ENCODE measurements at regions not wholly inside any gene's neighbourhood (a gene's known extent, or its start where the extent isn't known, plus 50 kb on each side); places are given as distances from the start of the nearest gene placed in this dataset.
"Not testable (repeated sequence)": the region's sequence is repeated elsewhere in the genome, so short reads cannot be mapped to it uniquely, and the experiment has no call there.

- no peak for FAIRE-seq
Measured at GRCh38 chr7:91571601-91572000, 307.4 kb downstream of the FZD1 start.

DNA sequence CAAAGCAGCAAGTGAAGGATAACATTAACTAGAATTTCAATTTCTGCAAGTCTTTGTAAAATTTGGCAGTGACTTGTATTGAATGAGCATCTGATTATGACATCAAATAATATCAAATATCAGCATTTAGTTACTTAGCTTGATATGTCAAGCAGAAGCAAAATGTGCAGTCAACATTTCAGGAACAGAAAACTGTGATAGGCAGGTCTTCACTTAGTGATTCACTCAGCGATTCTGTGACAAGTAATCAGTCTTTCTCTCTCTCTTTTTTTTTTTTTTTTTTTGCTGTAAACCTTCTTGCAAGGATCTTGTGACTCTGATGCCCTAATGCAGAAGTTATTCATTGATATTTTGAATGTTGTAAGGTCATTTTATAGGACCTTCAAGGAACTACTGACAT lies 307.1 kb downstream of the MTERF1 start:
- FAIRE-seq, result no peak

- not testable (repeated sequence) for FAIRE-seq
Measured at GRCh38 chr7:91576459-91576858, 304.0 kb downstream of the MTERF1 start.

DNA sequence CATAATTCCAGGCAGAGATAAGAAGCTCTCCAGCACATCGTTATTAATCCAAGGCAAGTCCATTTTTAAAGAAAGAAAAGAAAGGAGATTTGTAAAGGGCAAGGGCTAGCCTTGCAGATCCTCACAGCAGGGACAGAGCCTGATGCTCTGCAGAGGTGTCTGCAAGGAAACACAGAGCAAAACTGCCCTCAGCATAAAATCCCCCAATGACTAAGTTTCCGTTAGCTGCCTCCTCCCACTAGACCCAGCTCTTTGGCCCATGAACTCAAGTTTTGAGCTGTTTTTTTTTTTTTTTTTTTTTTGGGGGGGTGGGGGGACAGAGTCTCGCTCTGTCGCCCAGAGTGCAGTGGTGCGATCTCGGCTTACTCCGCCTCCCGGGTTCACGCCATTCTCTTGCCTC lies 300.7 kb downstream of the MTERF1 start:
- no peak for FAIRE-seq

- FAIRE-seq, result no peak
Measured at GRCh38 chr7:91582799-91583477, 297.6 kb downstream of the MTERF1 start.

DNA sequence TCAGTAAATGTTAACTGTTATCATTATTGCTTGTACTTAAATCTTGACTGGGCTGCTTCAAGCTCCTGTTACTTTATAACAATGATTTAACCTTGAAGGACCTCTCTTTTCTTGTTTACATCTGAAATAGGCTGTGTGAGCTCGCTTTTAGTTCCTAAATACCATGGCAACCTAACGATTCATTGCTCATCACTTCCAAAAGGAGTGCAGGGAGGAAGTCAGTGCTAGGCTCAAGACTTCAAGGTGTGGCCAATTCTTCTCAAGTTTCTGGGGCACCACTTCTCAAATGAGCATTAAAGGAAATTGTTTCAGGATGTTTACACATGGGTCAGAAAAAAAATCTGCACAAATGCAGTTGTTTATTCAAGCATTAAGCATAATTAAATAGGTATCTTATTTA lies 284.2 kb downstream of the MTERF1 start:
- FAIRE-seq, result no peak

- FAIRE-seq, result no peak
Measured at GRCh38 chr7:91598791-91599190, 281.7 kb downstream of the MTERF1 start.

- no peak for FAIRE-seq
Measured at GRCh38 chr7:91600112-91600511, 280.4 kb downstream of the MTERF1 start.

DNA sequence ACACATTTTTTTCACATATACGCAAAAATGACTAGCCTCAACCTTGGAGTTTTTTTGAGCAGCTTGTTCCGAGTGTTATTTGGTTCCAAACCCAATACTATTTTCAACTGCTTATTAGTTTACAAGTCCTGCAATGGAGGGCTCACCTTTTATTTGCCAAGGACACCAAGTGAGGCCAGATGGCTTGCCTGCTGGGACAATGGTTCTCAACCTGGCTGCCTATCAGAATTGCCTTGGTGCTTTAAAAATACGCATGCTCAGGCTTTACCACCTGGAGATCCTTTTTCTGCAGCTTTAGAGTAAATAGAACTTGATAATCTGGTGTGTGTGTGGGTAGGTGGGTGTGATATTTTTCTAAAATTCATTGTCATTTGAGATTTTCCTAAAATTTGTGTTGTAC lies 276.8 kb downstream of the MTERF1 start:
- FAIRE-seq, result no peak

DNA sequence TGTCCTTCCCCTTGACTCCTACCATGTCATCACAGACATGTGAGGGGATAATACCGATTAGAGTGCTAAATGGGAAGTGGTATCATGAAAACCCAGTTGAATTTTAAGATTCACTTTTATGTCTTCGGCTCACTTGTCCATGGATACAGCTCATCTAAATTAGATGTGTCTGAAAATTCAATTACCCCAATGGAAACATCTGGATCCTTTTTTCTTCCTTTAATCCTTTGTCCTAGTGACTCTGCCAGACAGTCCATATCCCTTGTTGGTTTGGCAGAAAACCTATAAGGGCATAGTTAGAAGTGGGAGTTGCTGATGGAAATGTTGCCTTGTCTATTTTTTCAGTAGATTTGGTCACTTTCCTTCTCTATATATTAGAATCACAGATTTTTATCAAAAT lies 271.9 kb downstream of the MTERF1 start:
- FAIRE-seq, result no peak

DNA sequence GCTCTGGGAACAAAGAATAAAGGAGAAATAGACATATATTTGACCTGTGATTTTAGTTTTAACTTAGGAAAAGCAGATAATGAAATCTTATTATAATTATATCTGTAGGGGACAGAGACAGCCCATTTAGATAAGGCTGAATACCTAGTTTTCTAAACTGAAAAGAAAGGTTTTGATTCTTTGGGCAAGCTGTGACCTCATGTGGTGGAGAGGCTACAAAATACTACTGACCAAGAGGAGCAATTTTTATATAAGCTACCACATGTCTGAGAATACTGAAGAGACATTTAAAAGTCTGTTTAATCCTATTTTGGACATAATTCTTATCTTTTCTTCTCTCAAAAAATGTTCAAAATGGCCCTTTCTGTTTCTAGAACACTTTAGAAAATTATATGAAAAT lies 271.0 kb downstream of the MTERF1 start:
- FAIRE-seq, result no peak

DNA sequence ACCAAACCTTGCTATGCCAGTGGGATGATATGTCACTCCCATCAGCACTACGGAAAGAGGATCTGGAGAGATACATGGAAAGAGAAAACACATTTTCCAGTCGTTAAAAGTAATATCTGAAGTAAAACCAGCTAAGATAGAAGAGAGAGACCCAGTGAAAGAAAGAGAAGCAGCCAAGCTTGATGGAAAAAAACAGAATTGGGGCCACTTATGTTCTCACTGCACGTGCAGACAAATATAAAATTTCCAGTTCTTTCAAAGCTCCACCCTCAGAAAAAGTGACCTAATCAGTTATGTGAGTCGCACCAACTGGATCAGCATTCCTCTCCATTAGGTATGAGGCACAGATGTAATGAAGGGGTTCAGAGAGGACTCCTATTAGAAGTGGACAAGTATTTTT lies 266.1 kb downstream of the MTERF1 start:
- FAIRE-seq, result no peak

DNA sequence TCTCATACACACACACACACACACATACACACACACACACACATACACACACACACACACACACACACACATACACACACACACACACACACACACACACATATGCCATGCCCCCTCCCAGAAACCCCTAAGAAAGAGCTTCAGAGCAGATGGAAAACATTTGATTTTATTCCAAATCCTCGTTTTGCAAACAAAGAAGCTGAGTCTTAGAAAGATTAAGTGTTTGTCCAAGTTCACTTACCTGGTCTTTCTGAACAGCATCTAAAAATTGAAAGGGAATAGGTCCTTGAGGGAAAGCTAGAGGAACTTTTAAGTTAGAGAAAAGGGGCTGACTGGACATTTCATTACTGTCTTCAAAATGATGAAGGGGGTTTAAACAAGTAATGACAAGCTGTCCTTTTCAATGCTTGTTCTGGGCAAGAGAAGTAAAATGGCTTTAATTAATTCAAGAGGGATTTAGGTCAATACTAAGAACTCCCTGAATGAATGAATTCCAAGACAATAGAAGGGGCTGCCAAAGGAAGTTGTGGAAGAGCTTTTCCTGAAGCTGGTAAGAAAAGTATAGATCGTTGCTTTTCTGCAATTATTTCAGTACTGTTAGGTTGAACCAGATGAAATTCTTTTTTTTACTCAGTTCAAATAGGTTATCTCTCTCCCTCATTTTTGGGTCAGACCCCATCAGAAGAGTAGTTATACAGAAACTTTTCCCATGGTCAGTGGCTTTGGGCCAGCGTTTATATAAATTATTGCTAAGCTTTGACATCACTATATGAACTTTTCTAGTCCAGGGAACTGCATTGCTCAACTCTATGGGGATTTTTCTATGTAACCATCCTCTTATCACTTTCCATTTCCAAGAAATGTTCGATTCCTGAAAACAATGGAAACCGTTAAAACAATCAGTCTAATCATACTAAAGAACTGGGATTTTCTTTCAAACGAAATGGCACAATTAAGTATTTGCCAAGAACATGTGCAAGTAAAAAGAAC lies 261.4 kb downstream of the MTERF1 start:
- no peak for FAIRE-seq

- FAIRE-seq, result no peak
Measured at GRCh38 chr7:91620827-91621226, 259.7 kb downstream of the MTERF1 start.

GRCh38 chr7:91627324-91627723 lies 253.2 kb downstream of the MTERF1 start:
- not testable (repeated sequence) for FAIRE-seq

GRCh38 chr7:91628742-91629141 lies 251.8 kb downstream of the MTERF1 start:
- FAIRE-seq, result no peak

GRCh38 chr7:91630581-91631380 lies 249.7 kb downstream of the MTERF1 start:
- FAIRE-seq, result no peak

GRCh38 chr7:91632234-91632940 lies 248.1 kb downstream of the MTERF1 start:
- no peak for FAIRE-seq

DNA sequence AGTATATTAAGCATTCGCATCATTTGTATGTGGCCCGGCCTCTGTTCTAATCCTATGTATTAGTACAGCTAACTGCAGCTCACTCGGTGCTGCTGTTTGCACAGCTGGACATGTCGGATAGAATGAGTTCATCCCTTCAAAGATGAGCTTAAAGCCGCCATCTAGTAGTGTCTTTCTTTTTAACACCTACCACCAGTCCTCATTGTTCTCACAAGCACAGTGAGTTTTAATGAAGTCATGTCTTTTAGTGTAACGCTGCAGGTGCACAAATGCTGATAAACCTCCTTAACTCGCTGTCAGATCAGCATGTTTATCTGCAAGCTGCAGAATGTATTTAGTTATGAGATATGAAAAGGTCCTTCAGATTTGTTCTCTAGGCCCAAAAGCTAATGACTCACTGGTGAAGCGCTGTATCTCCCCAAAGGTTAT lies 247.5 kb downstream of the MTERF1 start:
- no peak for FAIRE-seq

DNA sequence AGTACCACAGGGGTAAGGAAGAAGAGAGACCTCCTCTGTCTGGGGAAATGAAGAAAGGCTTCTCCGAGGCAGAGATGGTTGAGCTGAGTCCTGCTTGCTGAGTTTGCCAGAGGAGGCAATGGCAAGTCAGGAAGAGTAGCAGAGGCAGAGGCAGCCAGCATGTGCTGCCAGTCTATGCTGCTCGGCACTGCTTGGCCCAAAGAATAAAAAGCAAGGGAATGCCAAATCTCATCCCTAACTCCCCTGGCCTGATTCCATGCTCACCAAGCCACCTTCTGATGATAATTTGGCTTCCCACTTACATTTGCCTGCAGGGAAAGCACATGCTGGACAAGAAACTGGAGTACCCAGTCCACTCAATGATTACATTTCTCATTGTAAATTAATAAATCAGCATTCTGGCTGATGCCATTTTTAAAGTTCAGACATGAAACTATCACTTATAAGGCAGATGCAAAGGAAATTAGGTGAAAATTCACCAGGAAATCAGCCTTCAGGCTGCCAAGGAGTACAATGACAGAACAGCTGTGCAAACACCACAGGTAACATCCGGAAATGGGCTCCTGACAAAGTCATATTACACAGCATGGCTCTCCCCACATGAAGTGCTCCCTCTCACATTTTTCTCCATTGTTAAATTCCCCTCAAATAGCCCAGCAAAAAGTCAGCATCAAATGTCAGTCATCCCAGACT lies 245.9 kb downstream of the MTERF1 start:
- no peak for FAIRE-seq

DNA sequence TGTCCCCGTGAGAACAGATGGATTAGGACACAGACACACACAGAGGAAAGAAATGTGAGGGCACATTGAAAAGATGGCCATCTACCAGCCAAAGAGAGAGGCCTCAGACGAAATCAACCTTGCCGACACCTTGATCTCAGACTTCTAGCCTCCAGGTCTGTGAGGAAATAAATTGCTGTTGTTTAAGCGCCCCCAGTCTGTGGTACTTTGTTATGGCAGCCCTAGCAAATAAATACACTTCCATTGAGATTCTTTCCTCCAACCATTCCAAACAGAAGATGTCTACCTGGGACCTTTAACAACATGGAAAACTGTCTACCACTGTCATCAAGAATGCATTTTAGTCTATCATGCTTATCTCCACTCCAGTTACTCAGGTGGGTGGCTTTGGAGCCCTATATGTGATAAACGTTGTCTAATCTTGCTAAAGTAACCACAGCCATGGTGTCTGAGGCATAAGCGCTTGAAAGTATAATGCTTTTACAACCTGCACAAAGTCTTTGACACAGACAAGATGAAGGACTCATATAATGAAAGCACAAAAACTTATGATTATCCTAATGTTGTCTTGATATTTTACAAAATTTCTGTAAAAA lies 244.3 kb downstream of the MTERF1 start:
- FAIRE-seq, result no peak

GRCh38 chr7:91636728-91637127 lies 243.8 kb downstream of the MTERF1 start:
- FAIRE-seq, result no peak
